HG02981 (cell line): ENCODE measurements at regions not wholly inside any gene's neighbourhood (a gene's known extent, or its start where the extent isn't known, plus 50 kb on each side); places are given as distances from the start of the nearest gene placed in this dataset.

ENCODE experiments used
- ATAC-seq: cut with Tn5 transposase; IDR thresholded peaks from one replicate; pipeline ENCODE4 v1.9.1; 2021; ENCODE audit warnings: mild to moderate bottlenecking, moderate library complexity; ENCODE audit not compliant: unreplicated experiment

DNA sequence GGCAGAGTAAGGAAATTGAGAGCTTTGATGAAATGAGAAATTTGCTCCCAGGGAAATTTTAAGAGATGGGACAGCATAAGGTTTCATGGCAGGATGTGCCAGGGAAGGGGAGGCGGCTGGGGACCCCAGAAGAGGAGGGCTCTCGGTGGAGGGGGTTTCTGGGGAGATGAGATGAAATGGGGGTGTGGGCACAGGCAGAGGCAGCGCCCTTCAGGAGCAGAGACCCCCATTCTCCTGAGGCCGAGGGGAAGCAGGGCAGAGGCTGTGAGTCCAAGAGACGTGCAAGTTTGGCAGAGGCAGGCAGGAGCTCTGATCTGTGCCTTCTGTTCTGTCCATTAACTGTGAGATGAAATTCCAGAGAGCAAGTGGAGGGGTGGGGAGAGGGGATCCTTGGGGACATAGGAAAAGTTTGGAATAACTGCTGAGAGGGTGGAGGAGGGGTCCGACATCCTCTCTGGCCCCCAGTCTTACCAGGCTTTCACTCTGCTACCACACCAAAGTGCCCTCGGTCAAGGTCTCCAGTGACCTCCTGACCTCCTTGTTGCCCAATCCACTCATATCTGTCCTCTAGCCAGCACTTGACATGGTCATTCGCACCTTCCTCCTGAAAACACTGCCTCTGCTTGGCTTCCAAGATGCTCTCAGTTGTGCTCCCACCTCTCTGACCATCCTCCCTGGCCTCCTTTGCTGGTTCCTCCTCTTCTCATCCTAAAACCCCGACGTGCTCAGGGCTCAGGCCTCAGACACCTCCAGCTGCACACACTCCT is 108.1 kb upstream of the MVB12B start:
- no peak for ATAC-seq

DNA sequence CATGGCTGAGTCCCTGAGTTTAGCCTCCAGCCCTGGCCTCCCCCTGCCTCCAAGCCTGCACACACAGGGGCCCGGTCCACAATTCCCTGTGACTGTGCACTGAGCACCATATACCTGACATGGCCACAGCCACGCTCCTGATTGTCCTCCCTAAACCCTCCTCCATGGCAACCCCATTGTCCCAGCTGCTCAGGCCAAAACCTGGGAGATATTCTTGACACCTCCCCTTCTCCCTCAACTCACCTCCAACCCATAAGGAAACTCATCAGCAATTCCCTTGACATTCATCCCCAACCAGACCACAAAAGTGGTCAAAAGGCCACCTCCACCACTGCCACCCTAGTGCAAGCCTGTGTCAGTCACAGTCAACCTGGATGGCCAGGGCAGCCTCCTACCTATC is 107.5 kb upstream of the MVB12B start:
- no peak for ATAC-seq

DNA sequence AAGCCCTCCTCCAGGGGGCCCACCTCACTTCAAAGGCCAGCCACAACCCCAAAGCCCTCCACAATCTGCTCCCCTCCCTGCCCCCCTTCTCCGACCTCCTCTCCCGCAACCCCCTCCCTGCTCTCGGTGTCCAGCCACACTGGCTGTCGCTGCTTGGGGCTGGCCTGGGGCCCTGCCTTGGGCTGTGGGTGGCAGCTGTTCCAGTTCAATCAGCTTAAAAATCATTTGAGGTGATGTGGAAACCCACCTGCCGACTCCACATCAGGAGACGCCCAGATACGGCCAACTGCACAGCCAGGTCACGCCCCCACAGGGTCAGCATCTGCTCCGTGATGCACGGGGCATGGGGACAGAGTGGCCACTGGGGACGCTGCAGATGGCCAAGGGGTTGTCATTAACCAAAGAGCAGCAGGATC is 107.0 kb upstream of the MVB12B start:
- no peak for ATAC-seq

DNA sequence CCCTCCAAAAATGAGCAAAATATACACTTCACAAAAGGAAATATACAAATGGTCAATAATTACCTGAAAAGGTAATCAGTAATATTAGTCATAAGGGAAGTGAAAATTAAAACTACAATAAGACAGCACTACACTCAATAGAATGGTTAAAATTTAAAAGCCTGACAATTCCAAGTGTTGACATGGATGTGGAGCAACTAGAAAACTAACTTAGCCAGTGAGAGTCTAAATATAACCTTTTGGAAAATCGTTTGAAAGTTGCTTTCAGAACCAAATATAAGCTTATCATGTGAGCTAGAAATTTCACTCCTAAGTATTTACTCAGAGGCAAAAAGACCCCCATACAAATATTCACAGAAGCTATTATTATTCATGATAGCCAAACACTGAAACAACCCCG is 105.1 kb upstream of the MVB12B start:
- ATAC-seq: no peak

DNA sequence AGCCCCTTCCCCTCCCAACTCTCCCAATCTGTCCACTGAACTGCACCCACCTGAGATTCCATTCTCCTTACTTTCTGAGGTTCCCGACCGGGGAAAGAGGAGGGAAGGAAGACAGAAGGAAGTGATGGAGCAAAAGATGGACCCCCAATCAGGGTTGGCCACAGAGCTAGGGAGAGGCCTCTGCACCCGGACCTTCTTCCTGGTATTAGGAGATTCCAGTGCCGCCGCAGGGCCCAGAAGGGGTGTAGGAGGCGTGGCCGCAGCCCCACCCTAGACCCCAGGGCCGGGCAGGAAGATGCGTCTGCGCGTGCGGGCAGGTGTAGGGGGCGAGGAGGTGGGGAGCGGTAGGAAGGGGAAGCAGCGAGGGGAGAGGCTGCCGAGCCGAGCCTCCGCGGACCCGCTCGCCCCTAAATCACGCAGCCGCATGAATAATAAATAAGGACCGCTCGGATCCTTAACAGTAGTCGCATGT is 104.2 kb upstream of the MVB12B start:
- no peak for ATAC-seq

DNA sequence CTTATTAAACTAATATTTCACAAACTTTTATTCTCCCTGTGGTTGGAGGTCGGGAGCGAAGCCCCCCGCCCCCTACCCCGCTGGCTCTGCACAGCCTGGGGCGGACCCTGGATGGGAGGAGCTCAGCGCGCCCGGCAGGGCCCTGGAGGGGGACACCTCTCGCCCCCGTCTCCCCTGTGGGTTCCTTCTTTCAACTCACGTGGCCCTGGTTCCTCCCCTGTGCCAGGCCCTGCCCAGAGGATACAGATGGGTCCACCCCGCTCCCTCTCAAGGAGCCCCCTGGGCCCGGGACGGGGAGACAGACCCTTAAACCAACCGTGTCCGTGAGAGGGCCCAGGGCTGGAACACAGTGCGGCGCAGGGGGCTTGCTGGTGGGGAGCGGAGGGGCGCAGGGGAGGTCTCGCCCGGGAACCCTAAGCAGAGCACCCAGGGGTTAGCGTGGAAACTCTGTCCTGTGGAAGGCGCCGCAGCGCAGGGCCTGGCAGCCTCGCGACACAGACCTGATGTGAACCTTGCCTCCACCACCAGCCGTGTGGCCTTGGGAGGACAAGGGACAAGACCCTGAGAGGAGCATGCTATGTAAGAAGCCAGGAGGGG is 103.7 kb upstream of the MVB12B start:
- no peak for ATAC-seq

DNA sequence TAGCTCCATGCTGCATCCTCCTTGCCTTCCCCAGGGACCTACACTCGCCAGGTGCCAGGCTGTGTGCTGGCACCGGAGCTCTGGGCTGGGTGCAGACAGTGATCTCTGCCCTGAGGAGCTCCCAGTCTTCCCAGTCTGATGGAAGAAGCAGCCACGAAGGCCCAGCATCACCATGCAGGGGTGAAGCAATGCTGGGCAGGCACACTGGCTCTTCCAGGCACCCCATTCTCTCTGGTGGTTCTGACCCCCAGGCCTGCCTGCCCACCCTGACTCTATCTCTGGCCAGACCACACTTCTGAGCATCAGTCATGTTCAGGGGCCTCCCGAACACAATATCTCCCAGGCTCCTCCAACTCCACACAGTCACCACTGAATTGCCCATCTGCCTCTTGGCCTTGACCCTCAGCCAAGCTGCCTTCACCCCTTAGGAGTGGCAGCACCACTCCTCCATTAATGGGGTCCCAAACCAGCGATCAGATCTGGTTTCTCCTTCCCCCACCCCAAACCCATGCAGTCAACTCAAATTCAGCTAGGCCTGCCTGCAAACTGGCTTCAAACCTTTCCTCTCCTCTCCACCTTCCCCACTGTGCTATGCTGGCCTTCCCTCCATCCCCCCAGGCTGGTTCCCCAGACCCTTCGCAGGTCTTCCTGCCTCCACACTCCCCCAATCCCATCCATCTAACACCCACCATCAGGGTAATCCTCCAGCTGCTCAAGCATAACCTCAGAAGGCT is 102.7 kb upstream of the MVB12B start:
- ATAC-seq: no peak

DNA sequence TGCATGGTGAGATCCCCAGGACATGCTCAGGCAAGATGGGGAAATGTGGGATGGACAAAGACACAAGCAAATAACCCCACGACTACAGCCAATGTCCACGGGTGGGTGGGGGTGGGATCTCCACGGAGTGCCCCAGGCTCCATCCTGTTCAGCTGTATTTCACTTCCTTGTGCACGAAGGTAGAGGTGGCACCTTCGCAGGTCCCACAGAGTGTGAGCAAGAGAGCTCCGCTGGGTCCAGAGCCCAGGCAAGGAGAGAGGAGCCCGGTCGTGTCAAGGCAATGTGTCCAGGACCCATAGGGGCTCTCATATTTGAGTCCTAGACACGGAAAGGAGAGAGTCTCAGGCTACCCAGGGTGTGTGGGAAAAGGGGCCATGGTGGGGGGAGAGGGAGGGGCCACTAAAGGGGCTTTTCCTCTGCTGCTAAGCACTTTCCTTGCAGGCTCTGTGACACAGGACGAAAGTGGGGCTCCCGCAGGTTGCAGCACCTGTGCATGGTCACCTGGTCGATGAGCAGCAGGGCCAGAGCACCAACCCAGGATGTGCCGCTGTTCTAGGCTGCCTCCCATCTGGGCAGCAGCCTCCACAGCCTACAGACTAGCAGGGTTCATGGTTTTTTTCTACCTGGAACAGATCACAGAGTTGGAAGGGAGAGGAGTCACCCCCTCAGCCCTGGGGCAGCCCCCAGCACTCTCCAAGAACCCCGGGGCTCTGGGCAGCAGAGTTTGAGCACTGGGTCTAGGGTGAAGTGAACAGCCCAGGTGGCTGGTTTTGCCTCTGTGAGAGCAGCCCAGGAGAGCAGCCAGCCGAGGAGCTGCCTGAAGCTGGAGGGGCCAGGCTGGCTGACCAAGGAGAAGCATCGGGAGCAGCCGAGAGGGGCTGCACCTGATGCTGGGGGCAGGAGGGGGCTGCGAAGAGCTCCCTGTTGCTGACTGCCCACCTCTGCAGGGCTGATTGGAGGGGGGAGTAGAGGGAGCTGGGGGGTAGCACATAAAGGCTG is 100.7 kb upstream of the MVB12B start:
- ATAC-seq: no peak

DNA sequence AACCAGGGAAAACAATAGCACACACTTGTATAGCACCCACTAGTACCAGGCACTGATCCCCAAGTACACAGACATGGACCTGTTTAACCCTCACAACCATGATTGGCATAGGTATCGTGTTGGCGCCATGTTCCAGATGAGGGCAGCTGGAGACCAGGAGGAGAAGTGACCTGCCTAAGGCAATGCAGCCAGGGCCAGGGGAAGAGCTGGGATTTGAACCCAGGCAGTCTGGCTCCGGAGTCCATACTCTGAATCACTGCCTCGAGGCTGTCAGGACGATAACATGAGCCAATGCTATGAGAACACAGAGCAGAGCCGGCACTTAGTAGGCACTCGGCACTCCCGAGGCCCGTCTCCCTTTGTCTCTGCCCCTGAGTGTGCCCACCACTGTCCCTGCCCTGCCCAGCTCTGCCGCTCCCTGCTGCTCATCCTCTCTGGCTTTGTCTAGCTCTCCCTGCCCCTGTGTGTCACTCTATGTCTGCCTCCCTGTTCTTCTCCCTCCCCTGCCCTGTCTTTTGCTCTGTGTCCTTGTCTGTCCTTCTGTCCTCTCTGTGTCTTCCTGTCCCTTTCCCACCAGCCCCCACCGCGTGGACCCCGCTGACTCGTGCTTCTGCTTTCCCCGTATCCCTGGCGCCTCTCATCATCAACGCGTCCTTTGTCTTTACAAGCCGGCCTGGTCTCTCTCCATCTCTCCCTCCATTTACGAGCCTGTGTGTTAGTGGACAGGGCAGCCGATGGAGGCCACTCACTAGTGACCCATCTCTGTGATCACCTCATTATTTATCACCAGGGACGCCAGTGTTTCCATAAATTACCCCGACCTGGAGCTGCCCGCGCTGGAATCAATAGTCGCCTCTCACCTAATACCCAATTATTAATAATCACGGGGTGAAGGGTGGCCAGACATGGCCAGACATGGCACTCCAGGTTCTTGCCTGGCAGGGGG is 99.4 kb upstream of the MVB12B start:
- ATAC-seq: no peak

DNA sequence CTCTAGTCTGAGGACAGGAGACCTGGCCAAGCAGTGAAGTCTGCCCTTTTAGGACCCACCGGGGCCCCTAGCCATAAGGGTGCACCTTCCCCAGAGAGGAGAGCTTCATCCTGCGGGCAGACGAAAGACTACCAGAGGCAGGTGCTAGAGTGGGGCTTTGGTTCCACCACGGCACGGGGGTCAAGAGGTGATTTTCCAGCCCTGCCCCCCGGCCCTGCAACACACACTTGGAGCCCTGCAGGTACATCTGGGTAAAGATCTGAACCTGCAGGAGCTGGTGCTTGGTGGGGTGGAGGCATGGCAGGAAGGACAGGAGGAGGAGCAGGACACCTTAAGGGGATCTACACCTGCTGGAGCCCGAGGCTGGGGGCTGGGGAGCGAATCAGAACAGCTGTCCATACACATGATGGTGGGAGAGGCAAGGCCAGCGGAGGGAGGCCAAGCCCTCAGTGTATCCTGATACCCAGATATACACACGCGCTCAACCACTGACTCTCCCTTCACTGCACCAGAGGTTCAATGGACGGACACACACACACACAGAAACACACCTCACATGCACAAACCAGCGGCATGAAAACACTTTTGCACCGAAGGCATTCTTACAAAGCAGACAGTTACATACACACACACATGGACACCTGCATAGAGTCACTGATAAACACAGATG is 98.4 kb upstream of the MVB12B start:
- no peak for ATAC-seq

DNA sequence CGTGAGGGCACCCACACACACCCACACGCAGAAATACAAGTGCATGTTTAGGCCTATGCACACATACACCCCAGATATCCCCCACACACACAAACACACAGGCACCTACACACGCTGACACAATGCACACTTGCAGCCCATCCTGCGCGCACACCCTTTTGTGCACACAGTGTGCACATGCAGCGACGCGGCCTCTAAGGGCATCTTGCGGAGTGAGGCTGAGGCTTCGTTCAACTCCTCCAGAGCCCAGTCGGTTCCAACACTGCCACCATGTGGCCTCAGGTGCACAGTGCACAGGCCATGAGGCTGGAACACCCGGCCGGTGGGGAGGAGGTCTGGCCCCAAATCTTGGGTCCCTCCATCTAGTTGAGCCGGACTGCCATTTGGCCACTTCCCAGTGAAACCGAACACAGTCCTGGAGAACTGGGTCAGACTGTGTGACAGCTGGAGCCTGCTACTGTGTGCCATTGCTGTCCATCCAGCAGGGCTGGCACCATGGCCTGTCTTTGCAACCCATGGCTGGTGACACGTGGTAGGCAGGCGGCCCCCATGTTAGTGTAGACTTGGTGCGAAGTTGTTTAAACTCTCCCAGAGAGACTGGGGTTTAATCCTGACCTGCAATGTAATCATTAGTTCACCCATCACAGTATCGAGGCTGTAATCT is 97.7 kb upstream of the MVB12B start:
- peak; percentile 61 for ATAC-seq

DNA sequence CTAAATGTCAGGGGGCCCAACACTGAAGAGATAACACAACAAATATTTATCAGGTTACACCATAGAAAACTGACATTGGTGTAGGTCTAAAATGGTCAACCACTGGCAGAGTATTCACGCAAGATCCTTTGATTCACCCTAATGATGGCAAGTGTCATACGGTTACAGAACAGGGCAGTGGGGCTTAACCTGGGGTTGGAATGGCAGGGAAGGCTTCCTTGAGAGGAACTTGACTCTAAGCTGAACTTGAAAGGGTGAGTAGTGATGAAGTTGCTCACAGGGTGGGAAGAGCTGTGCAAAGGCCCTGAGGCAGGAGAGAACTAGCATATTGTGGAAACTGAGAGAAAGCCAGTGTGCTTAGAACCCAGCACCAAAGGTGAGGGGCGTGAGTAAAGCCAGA is 97.1 kb upstream of the MVB12B start:
- ATAC-seq: no peak

DNA sequence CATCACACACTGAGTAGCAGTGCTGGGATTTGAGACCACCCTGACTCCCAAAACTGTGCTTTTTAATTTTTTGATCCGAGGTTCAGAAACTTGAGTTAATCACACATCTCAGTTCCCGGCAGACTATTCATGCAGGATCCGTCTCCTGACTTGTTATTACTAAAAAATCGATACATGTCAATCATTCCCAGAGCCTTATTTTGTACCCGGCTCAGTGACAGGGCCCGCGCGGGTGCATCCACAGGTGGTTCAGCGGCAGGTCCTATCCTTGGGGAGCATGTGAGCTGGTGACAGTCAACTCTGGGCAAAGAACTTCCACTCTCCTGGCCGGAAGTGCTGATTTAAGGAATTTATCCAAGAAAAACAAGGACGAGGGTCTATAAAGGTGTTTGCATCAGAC is 95.9 kb upstream of the MVB12B start:
- no peak for ATAC-seq

DNA sequence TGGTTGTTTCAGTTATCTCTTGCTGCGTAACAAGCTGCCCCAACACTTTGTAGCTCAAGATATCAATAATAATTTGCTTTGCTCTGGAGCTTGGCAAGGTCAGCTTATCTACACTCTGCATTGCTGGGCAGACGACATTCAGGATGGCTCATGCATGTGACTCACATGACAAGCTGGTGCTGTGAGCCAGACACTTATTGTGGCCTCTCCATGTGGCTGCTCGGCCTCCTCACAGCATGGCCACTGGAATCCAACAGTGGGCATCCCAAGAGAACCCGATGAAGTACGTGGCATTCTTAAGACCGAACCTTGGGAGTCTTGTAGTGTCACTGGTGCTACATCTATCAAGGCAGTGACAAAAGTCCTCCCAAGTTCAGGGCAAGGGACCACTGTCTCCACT is 94.2 kb upstream of the MVB12B start:
- no peak for ATAC-seq

DNA sequence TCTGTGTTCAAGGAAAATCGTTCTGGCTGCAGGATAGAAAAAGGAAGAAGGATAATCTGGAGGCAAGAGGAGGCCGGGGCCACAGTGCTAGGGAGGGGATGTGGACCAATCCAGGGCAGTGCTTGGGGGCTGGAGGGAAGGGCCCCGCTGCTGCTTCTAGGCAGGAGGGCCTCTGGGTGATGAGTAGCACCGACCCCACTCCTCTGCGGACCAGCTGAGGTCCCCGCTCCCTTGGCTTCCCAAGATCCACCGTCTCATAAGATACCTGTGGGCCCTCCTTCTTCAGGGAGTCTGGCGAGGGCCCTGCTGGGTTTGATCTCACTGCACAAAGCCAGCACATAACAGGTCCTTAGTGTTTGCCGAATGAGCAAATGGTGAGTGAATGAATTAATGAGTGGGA is 93.5 kb upstream of the MVB12B start:
- ATAC-seq: no peak

DNA sequence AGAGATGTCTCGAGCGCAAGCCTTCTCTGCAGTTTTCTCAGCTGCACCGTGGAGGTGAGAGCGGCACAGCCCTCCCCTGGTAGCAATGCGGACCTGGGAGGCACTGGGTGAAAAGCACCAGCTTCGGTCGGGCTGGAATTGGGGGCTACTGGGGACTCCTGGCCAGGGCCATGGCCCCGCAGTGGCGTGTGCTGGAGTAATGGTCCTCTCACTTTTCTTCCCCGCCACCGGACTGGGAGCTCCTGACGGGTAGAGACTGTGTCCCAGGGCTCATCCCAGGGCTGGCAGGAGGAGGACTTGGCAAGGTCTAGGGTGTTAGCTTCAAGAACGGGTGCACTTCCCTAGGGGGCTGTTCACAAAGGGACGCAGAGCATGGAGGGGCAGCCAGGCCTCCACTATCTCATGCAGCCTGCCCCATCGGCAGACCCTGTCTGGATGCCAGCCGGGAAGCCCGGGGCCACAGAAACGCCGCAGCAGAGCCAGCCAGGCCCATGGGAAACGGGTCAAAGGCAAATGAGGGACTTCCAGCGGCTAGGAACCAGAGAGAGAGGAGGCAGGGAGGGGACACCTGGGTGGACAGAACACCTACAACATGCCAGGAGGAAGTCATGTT is 92.6 kb upstream of the MVB12B start:
- ATAC-seq: no peak

DNA sequence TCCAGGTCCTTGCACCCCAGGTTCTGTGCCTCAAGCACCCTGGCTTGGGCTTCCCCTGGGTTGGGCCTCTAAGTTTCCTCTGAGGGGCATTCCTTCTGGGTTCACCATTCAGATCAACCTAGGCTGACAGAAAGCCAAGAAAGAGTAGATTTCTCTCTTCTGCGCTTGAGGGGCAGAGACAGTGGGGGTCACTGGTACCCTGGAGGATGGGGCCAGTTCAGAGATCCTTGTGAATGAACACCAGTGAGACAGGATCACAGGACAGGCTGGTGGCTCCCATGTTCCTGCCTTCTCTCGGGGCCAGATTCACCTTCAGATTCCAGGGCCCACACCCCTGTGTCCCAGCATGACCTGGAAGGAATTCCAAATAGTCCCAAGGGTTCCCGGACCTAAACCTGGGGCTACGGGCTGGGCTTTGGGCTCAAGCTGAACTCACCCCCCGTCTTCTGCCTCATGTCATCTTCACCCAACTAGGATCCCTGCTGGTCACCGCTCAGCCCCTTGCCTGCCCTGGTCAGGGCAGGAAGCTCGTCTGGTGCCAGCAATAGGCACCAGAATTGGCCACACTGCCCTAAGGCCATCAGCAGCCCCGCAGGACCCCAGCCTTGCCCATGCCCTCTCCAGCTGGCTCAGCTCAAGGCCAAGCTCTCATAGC is 91.8 kb upstream of the MVB12B start:
- no peak for ATAC-seq
